Nephron (organoid): ENCODE measurements at regions not wholly inside any gene's neighbourhood (a gene's known extent, or its start where the extent isn't known, plus 50 kb on each side); places are given as distances from the start of the nearest gene placed in this dataset.

Experiments
- H3K27ac Mint-ChIP-seq, 3 experiments: 2 replicates each; pipeline ENCODE4 v1.8.0; 2020; ENCODE audit warnings: mixed read lengths in 3 of 3, mild to moderate bottlenecking in 2 of 3, moderate library complexity in 1 of 3
- H3K27me3 Mint-ChIP-seq: 2 replicates; pipeline ENCODE4 v1.8.0; 2021; ENCODE audit warnings: low read depth, mild to moderate bottlenecking, moderate library complexity, mixed read lengths
- H3K36me3 Mint-ChIP-seq: 2 replicates; pipeline ENCODE4 v1.8.0; 2020; ENCODE audit warnings: low read depth, mixed read lengths
- H3K4me1 Mint-ChIP-seq: 2 replicates; pipeline ENCODE4 v1.8.0; 2020; ENCODE audit warnings: mixed read lengths
- H3K4me3 Mint-ChIP-seq, 3 experiments: 2 replicates each; pipeline ENCODE4 v1.8.0; 2020; ENCODE audit warnings: mild to moderate bottlenecking in 3 of 3, mixed read lengths in 3 of 3, moderate library complexity in 2 of 3
- H3K9me3 Mint-ChIP-seq: 2 replicates; pipeline ENCODE4 v1.8.0; 2020; ENCODE audit warnings: mixed read lengths
- CTCF ChIP-seq, 3 experiments: fragments of 200-600 bp; sonication (generic); IDR thresholded peaks; one replicate each; pipeline ENCODE4 v1.5.0; 2021; ENCODE audit warnings: antibody characterized with exemption in 3 of 3; ENCODE audit not compliant: unreplicated experiment in 3 of 3

GRCh38 chr2:116450990-116451389 is 1363.5 kb upstream of the DDX18 start:
- Mint-ChIP-seq H3K9me3 (peaks cover 13% of the 10 kb centered on the region), H3K36me3 (no peaks in the 10 kb centered on the region), H3K27ac (no peak overlapping the region), H3K4me3 (no peak overlapping the region), H3K4me1 (no peaks in the 10 kb centered on the region), H3K27me3 (no peaks in the 10 kb centered on the region)
- no peak for TF ChIP-seq CTCF (IDR thresholded peaks at IDR 0.05; ENCODE audit: unreplicated experiment in 3 of 3)

- H3K4me1 Mint-ChIP-seq = no peaks in the 10 kb centered on the region
- H3K27me3 Mint-ChIP-seq = no peaks in the 10 kb centered on the region
- H3K27ac Mint-ChIP-seq = no peak overlapping the region
- no peaks in the 10 kb centered on the region for H3K36me3 Mint-ChIP-seq
- TF ChIP-seq CTCF (IDR thresholded peaks at IDR 0.05; ENCODE audit: unreplicated experiment in 3 of 3) = no peak
- peaks cover 13% of the 10 kb centered on the region for H3K9me3 Mint-ChIP-seq
- H3K4me3 Mint-ChIP-seq = no peak overlapping the region
Observed at GRCh38 chr2:116452651-116453050, 1361.8 kb upstream of the DDX18 start.

- no peaks in the 10 kb centered on the region for H3K27me3 Mint-ChIP-seq
- H3K4me1 Mint-ChIP-seq = no peaks in the 10 kb centered on the region
- H3K9me3 Mint-ChIP-seq = peaks cover 13% of the 10 kb centered on the region
- no peak for TF ChIP-seq CTCF (IDR thresholded peaks at IDR 0.05; ENCODE audit: unreplicated experiment in 3 of 3)
- no peaks in the 10 kb centered on the region for H3K36me3 Mint-ChIP-seq
- H3K27ac Mint-ChIP-seq = no peak overlapping the region
- no peak overlapping the region for H3K4me3 Mint-ChIP-seq
Observed at GRCh38 chr2:116456429-116456828, 1358.1 kb upstream of the DDX18 start.

- H3K4me1 Mint-ChIP-seq = no peaks in the 10 kb centered on the region
- no peaks in the 10 kb centered on the region for H3K27me3 Mint-ChIP-seq
- no peak overlapping the region for H3K4me3 Mint-ChIP-seq
- H3K36me3 Mint-ChIP-seq = no peaks in the 10 kb centered on the region
- H3K27ac Mint-ChIP-seq = no peak overlapping the region
- H3K9me3 Mint-ChIP-seq = peaks cover 10% of the 10 kb centered on the region
- TF ChIP-seq CTCF (IDR thresholded peaks at IDR 0.05; ENCODE audit: unreplicated experiment in 3 of 3) = no peak
Observed at GRCh38 chr2:116467243-116467642, 1347.2 kb upstream of the DDX18 start.

GRCh38 chr2:116477229-116477628 is 1337.3 kb upstream of the DDX18 start:
- H3K4me3 Mint-ChIP-seq = no peak overlapping the region
- no peaks in the 10 kb centered on the region for H3K9me3 Mint-ChIP-seq
- no peaks in the 10 kb centered on the region for H3K4me1 Mint-ChIP-seq
- no peaks in the 10 kb centered on the region for H3K27me3 Mint-ChIP-seq
- no peak for TF ChIP-seq CTCF (IDR thresholded peaks at IDR 0.05; ENCODE audit: unreplicated experiment in 3 of 3)
- H3K27ac Mint-ChIP-seq = no peak overlapping the region
- H3K36me3 Mint-ChIP-seq = no peaks in the 10 kb centered on the region

GRCh38 chr2:116487336-116487735 is 1327.2 kb upstream of the DDX18 start:
- H3K27ac Mint-ChIP-seq = no peak overlapping the region
- no peaks in the 10 kb centered on the region for H3K27me3 Mint-ChIP-seq
- peaks cover 9% of the 10 kb centered on the region for H3K9me3 Mint-ChIP-seq
- no peak for TF ChIP-seq CTCF (IDR thresholded peaks at IDR 0.05; ENCODE audit: unreplicated experiment in 3 of 3)
- no peaks in the 10 kb centered on the region for H3K36me3 Mint-ChIP-seq
- no peak overlapping the region for H3K4me3 Mint-ChIP-seq
- no peaks in the 10 kb centered on the region for H3K4me1 Mint-ChIP-seq
